NCI-H82 treated with DMSO at 0.1 percent for 48 hours (cell line): ENCODE measurements at regions not wholly inside any gene's neighbourhood (a gene's known extent, or its start where the extent isn't known, plus 50 kb on each side); places are given as distances from the start of the nearest gene placed in this dataset.

Experiments used
- DNase-seq: peaks from one replicate; lab custom pipeline; 2025; ENCODE audit not compliant: unreplicated experiment; lab: John Stamatoyannopoulos, UW

- DNase-seq, result no peak
These were observed 460.8 kb upstream of the CHST9 start for GRCh38 chr18:27645929-27646328.

GRCh38 chr18:27636576-27637085, 451.5 kb upstream of the CHST9 start:
- DNase-seq, result no peak

GRCh38 chr18:27632706-27633105, 447.6 kb upstream of the CHST9 start:
- no peak for DNase-seq

GRCh38 chr18:27627927-27628326, 442.8 kb upstream of the CHST9 start:
- no peak for DNase-seq

- peak; percentile 55 for DNase-seq
These were observed 436.3 kb upstream of the CHST9 start for GRCh38 chr18:27621236-27621890.

- DNase-seq, result no peak
These were observed 434.8 kb upstream of the CHST9 start for GRCh38 chr18:27619906-27620305.

- DNase-seq, result no peak
These were observed 434.1 kb upstream of the CHST9 start for GRCh38 chr18:27619090-27619772.

- no peak for DNase-seq
These were observed 431.2 kb upstream of the CHST9 start for GRCh38 chr18:27616324-27616723.

- no peak for DNase-seq
These were observed 430.1 kb upstream of the CHST9 start for GRCh38 chr18:27614951-27615844.

GRCh38 chr18:27609221-27609620, 424.1 kb upstream of the CHST9 start:
- DNase-seq, result no peak

- DNase-seq, result no peak
These were observed 423.6 kb upstream of the CHST9 start for GRCh38 chr18:27608742-27609141.

GRCh38 chr18:27608174-27608573, 423.1 kb upstream of the CHST9 start:
- DNase-seq, result no peak

- no peak for DNase-seq
These were observed 421.6 kb upstream of the CHST9 start for GRCh38 chr18:27606741-27607140.

- DNase-seq, result peak; percentile 93
These were observed 420.2 kb upstream of the CHST9 start for GRCh38 chr18:27605107-27605834.

GRCh38 chr18:27604583-27604982, 419.5 kb upstream of the CHST9 start:
- peak; percentile 9 for DNase-seq

GRCh38 chr18:27602092-27602491, 417.0 kb upstream of the CHST9 start:
- DNase-seq, result no peak

- DNase-seq, result no peak
These were observed 415.1 kb upstream of the CHST9 start for GRCh38 chr18:27600245-27600644.

GRCh38 chr18:27599202-27599829, 414.2 kb upstream of the CHST9 start:
- DNase-seq, result peak; percentile 30

- DNase-seq, result no peak
These were observed 410.2 kb upstream of the CHST9 start for GRCh38 chr18:27595113-27595838.
